Vagina (tissue), 2 donors: ENCODE measurements at regions not wholly inside any gene's neighbourhood (a gene's known extent, or its start where the extent isn't known, plus 50 kb on each side); places are given as distances from the start of the nearest gene placed in this dataset.

ENCODE experiments used
- DNase-seq, 2 donors: peaks; one replicate each; pipeline ENCODE4 v3.0.0-alpha.2; 2017; ENCODE audit errors: extremely low spot score in 2 of 2
- H3K27ac ChIP-seq: fragments of 200-600 bp; sonication (generic); one replicate; pipeline ENCODE4 v1.5.1; 2019
- H3K27me3 ChIP-seq: fragments of 200-600 bp; sonication (generic); one replicate; pipeline ENCODE4 v1.5.1; 2019
- H3K36me3 ChIP-seq, 2 donors: fragments of 200-600 bp; sonication (generic); one replicate each; pipeline ENCODE4 v1.5.1; 2017 to 2019
- H3K4me1 ChIP-seq: fragments of 200-600 bp; sonication (generic); one replicate; pipeline ENCODE4 v1.5.1; 2019
- H3K4me3 ChIP-seq, 2 donors: fragments of 200-600 bp; sonication (generic); 1 replicate in 1 of 2; 2 replicates in 1 of 2; pipeline ENCODE4 v1.5.1; 2016 to 2019
- H3K9me3 ChIP-seq: fragments of 200-600 bp; sonication (generic); one replicate; pipeline ENCODE4 v1.5.1; 2019
- CTCF ChIP-seq, 3 experiments: fragments of 450-650 bp in 2 of 3; fragments of 200-600 bp in 1 of 3; sonication (generic) in 1 of 3; IDR thresholded peaks; one replicate each; pipeline ENCODE4 v1.5.1; 2017 to 2019; ENCODE audit warnings: antibody characterized with exemption in 3 of 3, mild to moderate bottlenecking in 2 of 3, moderate library complexity in 2 of 3
- POLR2A ChIP-seq, 2 donors: fragments of 450-650 bp; IDR thresholded peaks; one replicate each; pipeline ENCODE4 v1.6.1; 2017; ENCODE audit warnings: antibody characterized with exemption in 2 of 2, mild to moderate bottlenecking in 2 of 2, moderate library complexity in 2 of 2
- POLR2AphosphoS5 ChIP-seq, 2 donors: sonication (generic); formaldehyde crosslinking; IDR thresholded peaks; one replicate each; pipeline ENCODE4 v1.9.0; 2017; ENCODE audit warnings: antibody characterized with exemption in 2 of 2, mild to moderate bottlenecking in 2 of 2, low read depth in 1 of 2; ENCODE audit not compliant: insufficient read depth in 1 of 2
- intact Hi-C: fragments of 100-400 bp; cut with DNase I; formaldehyde crosslinking; loops from one replicate; pipeline ENCODE4 v1.15.1; 2023

GRCh38 chr11:62046568-62047100 is 77.2 kb upstream of the INCENP start:
- Histone ChIP-seq H3K4me1 (peaks cover 29% of the 10 kb centered on the region), H3K4me3 (no peak overlapping the region), H3K36me3 (no peaks in the 10 kb centered on the region), H3K27me3 (no peaks in the 10 kb centered on the region), H3K27ac (no peak overlapping the region), H3K9me3 (no peaks in the 10 kb centered on the region)
- TF ChIP-seq POLR2AphosphoS5 (IDR thresholded peaks at IDR 0.05; ENCODE audit: insufficient read depth in 1 of 2, low read depth in 1 of 2) (no peak), POLR2A (IDR thresholded peaks at IDR 0.05) (no peak), CTCF (IDR thresholded peaks at IDR 0.05) (no peak)
- no peak for DNase-seq
- intact Hi-C loops = no loop called here

- DNase-seq = no peak
- TF ChIP-seq POLR2A (IDR thresholded peaks at IDR 0.05) (no peak), POLR2AphosphoS5 (IDR thresholded peaks at IDR 0.05; ENCODE audit: insufficient read depth in 1 of 2, low read depth in 1 of 2) (no peak), CTCF (IDR thresholded peaks at IDR 0.05) (no peak)
- intact Hi-C loops = no loop called here
- H3K27ac ChIP-seq = no peak overlapping the region
- H3K9me3 ChIP-seq = no peaks in the 10 kb centered on the region
- H3K4me3 ChIP-seq = no peak overlapping the region
- H3K4me1 ChIP-seq = peaks cover 29% of the 10 kb centered on the region
- no peaks in the 10 kb centered on the region for H3K27me3 ChIP-seq
- H3K36me3 ChIP-seq = no peaks in the 10 kb centered on the region
Measured at GRCh38 chr11:62044639-62045121, 77.2 kb upstream of the FTH1 start.

- Histone ChIP-seq H3K36me3 (no peaks in the 10 kb centered on the region), H3K9me3 (no peaks in the 10 kb centered on the region), H3K27ac (no peak overlapping the region), H3K4me3 (no peak overlapping the region), H3K4me1 (no peaks in the 10 kb centered on the region), H3K27me3 (no peaks in the 10 kb centered on the region)
- TF ChIP-seq POLR2AphosphoS5 (IDR thresholded peaks at IDR 0.05; ENCODE audit: insufficient read depth in 1 of 2, low read depth in 1 of 2) (no peak), CTCF (IDR thresholded peaks at IDR 0.05) (no peak), POLR2A (IDR thresholded peaks at IDR 0.05) (no peak)
- no peak for DNase-seq
- intact Hi-C loops = no loop called here
Measured at GRCh38 chr11:62035293-62035692, 67.9 kb upstream of the FTH1 start.

- TF ChIP-seq CTCF (IDR thresholded peaks at IDR 0.05) (no peak), POLR2A (IDR thresholded peaks at IDR 0.05) (no peak), POLR2AphosphoS5 (IDR thresholded peaks at IDR 0.05; ENCODE audit: insufficient read depth in 1 of 2, low read depth in 1 of 2) (no peak)
- intact Hi-C loops = no loop called here
- Histone ChIP-seq H3K9me3 (no peaks in the 10 kb centered on the region), H3K4me3 (no peak overlapping the region), H3K4me1 (no peaks in the 10 kb centered on the region), H3K27ac (no peak overlapping the region), H3K36me3 (no peaks in the 10 kb centered on the region), H3K27me3 (no peaks in the 10 kb centered on the region)
- no peak for DNase-seq
Measured at GRCh38 chr11:62034036-62034338, 66.6 kb upstream of the FTH1 start.

GRCh38 chr11:62033191-62034035 is 66.0 kb upstream of the FTH1 start:
- intact Hi-C loops = no loop called here
- Histone ChIP-seq H3K36me3 (no peaks in the 10 kb centered on the region), H3K4me3 (no peak overlapping the region), H3K27ac (no peak overlapping the region), H3K9me3 (no peaks in the 10 kb centered on the region), H3K4me1 (no peaks in the 10 kb centered on the region), H3K27me3 (no peaks in the 10 kb centered on the region)
- TF ChIP-seq POLR2AphosphoS5 (IDR thresholded peaks at IDR 0.05; ENCODE audit: insufficient read depth in 1 of 2, low read depth in 1 of 2) (peak in 1 of 2 donors; percentile 11), CTCF (IDR thresholded peaks at IDR 0.05) (no peak), POLR2A (IDR thresholded peaks at IDR 0.05) (no peak)
- no peak for DNase-seq
